RWPE2 (cell line): ENCODE measurements at regions not wholly inside any gene's neighbourhood (a gene's known extent, or its start where the extent isn't known, plus 50 kb on each side); places are given as distances from the start of the nearest gene placed in this dataset.

Experiments used
- ATAC-seq: fragments of 200-7000 bp; cut with Tn5 transposase; 3 replicates; pipeline ENCODE4 v1.9.1; 2021; ENCODE audit warnings: low read depth
- DNase-seq: peaks from one replicate; pipeline ENCODE4 v3.0.0-alpha.2; 2020; ENCODE audit warnings: low spot score
- H3K27ac ChIP-seq: fragments of 450-650 bp; 2 replicates; pipeline ENCODE4 v1.5.1; 2017; ENCODE audit warnings: mild to moderate bottlenecking; ENCODE audit not compliant: poor library complexity, severe bottlenecking
- H3K27me3 ChIP-seq: fragments of 250-450 bp; sonication (Bioruptor Pico); 2 replicates; pipeline ENCODE4 v1.5.1; 2021; ENCODE audit warnings: mild to moderate bottlenecking, moderate library complexity; ENCODE audit not compliant: insufficient read depth, poor library complexity, severe bottlenecking
- H3K36me3 ChIP-seq: fragments of 250-450 bp; sonication (Bioruptor Pico); 2 replicates; pipeline ENCODE4 v1.5.1; 2020; ENCODE audit warnings: low read depth, mild to moderate bottlenecking, moderate library complexity
- H3K4me1 ChIP-seq: fragments of 250-450 bp; sonication (Bioruptor Pico); 2 replicates; pipeline ENCODE4 v1.5.1; 2021; ENCODE audit warnings: mild to moderate bottlenecking, moderate library complexity; ENCODE audit not compliant: insufficient read depth, poor library complexity, severe bottlenecking
- H3K4me3 ChIP-seq: fragments of 250-450 bp; sonication (Bioruptor Pico); 2 replicates; pipeline ENCODE4 v1.5.1; 2021; ENCODE audit warnings: mild to moderate bottlenecking, moderate library complexity; ENCODE audit not compliant: severe bottlenecking
- H3K9me3 ChIP-seq: fragments of 250-450 bp; sonication (Bioruptor Pico); 2 replicates; pipeline ENCODE4 v1.5.1; 2021; ENCODE audit warnings: mild to moderate bottlenecking, moderate library complexity; ENCODE audit not compliant: severe bottlenecking
- CTCF ChIP-seq: fragments of 450-650 bp; IDR thresholded peaks from one replicate; pipeline ENCODE4 v1.5.1; 2017; ENCODE audit warnings: mild to moderate bottlenecking, moderate library complexity; ENCODE audit not compliant: poor library complexity, severe bottlenecking

GRCh38 chr11:116542406-116542805 lies 230.4 kb downstream of the BUD13 start:
- no peaks in the 10 kb centered on the region for H3K9me3 ChIP-seq
- H3K4me1 ChIP-seq: no peaks in the 10 kb centered on the region
- peaks cover 6% of the 10 kb centered on the region for H3K27me3 ChIP-seq
- no peak overlapping the region for H3K27ac ChIP-seq
- H3K4me3 ChIP-seq: no peak overlapping the region
- no peak for TF ChIP-seq CTCF
- H3K36me3 ChIP-seq: no peaks in the 10 kb centered on the region
- DNase-seq (no peak), ATAC-seq (no peak)

GRCh38 chr11:116541460-116541859 lies 231.3 kb downstream of the BUD13 start:
- H3K27ac ChIP-seq: no peak overlapping the region
- ATAC-seq: no peak
- no peaks in the 10 kb centered on the region for H3K9me3 ChIP-seq
- no peaks in the 10 kb centered on the region for H3K4me1 ChIP-seq
- no peak for TF ChIP-seq CTCF
- DNase-seq: no peak
- H3K36me3 ChIP-seq: no peaks in the 10 kb centered on the region
- H3K27me3 ChIP-seq: peaks cover 6% of the 10 kb centered on the region
- H3K4me3 ChIP-seq: no peak overlapping the region

- Histone ChIP-seq H3K4me1 (no peaks in the 10 kb centered on the region), H3K27ac (no peak overlapping the region), H3K4me3 (no peak overlapping the region), H3K36me3 (no peaks in the 10 kb centered on the region), H3K27me3 (peaks cover 11% of the 10 kb centered on the region), H3K9me3 (no peaks in the 10 kb centered on the region)
- no peak for TF ChIP-seq CTCF
- DNase-seq (no peak), ATAC-seq (no peak)
Measured at GRCh38 chr11:116540645-116541304, 232.0 kb downstream of the BUD13 start.

- Histone ChIP-seq H3K36me3 (no peaks in the 10 kb centered on the region), H3K9me3 (no peaks in the 10 kb centered on the region), H3K4me1 (no peaks in the 10 kb centered on the region), H3K27me3 (peaks cover 19% of the 10 kb centered on the region), H3K27ac (no peak overlapping the region), H3K4me3 (no peak overlapping the region)
- TF ChIP-seq CTCF: no peak
- ATAC-seq (no peak), DNase-seq (no peak)
Measured at GRCh38 chr11:116539836-116540418, 232.9 kb downstream of the BUD13 start.

GRCh38 chr11:116539211-116539610 lies 233.6 kb downstream of the BUD13 start:
- H3K27ac ChIP-seq: no peak overlapping the region
- ATAC-seq (no peak), DNase-seq (no peak)
- no peaks in the 10 kb centered on the region for H3K36me3 ChIP-seq
- H3K27me3 ChIP-seq: peaks cover 26% of the 10 kb centered on the region
- no peak overlapping the region for H3K4me3 ChIP-seq
- H3K9me3 ChIP-seq: no peaks in the 10 kb centered on the region
- TF ChIP-seq CTCF: no peak
- no peaks in the 10 kb centered on the region for H3K4me1 ChIP-seq
